ENCODE measurements at regions not wholly inside any gene's neighbourhood (a gene's known extent, or its start where the extent isn't known, plus 50 kb on each side); places are given as distances from the start of the nearest gene placed in this dataset.

GRCh38 chr15:70428211-70428822 is 330.6 kb upstream of the TLE3 start:
- TF ChIP-seq, protein P1, sequence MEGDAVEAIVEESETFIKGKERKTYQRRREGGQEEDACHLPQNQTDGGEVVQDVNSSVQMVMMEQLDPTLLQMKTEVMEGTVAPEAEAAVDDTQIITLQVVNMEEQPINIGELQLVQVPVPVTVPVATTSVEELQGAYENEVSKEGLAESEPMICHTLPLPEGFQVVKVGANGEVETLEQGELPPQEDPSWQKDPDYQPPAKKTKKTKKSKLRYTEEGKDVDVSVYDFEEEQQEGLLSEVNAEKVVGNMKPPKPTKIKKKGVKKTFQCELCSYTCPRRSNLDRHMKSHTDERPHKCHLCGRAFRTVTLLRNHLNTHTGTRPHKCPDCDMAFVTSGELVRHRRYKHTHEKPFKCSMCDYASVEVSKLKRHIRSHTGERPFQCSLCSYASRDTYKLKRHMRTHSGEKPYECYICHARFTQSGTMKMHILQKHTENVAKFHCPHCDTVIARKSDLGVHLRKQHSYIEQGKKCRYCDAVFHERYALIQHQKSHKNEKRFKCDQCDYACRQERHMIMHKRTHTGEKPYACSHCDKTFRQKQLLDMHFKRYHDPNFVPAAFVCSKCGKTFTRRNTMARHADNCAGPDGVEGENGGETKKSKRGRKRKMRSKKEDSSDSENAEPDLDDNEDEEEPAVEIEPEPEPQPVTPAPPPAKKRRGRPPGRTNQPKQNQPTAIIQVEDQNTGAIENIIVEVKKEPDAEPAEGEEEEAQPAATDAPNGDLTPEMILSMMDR (conservative IDR thresholded peaks at IDR 0.05; ENCODE audit: low read depth, low read length): no peak
- no peak for TF ChIP-seq EZH2 (IDR thresholded peaks at IDR 0.05; ENCODE audit: borderline replicate concordance, low read depth, low read length, poor library complexity, severe bottlenecking)

Data from A673 (cell line).